ENCODE measurements at regions not wholly inside any gene's neighbourhood (a gene's known extent, or its start where the extent isn't known, plus 50 kb on each side); places are given as distances from the start of the nearest gene placed in this dataset.

DNA sequence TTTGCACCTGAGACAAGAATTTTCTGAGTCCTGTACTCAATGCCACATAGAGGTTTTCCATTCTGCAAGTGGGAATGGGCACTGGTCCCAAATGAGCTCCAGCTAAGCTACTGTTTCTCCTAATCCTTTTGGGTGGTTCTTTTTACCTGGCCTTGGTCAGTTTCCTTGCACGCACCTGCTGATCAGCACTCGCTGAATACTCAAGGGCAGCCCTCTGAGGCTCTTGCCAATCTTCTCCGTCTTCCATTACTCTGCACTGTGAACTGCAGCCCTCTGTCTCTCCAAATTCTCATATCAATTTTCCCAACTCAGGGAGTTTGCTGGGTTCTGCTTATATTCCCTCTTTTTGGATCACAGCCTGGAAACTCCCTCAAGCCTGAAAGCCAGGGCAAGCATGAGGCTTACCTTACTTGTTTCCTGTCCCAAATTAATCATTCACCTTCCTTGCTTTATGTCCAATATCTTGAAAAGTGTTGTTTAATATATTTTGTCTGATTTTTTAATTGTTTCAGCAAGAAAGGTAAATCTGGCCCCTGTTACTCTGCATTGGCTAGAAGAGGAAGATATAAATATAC, 138.0 kb upstream of the TBX18 start:
- H3K9me3 ChIP-seq (ENCODE audit: low read depth): no peaks in the 10 kb centered on the region
- in situ Hi-C loops (cut with MboI): no loop called here
- H3K9ac ChIP-seq: no peak overlapping the region
- H3K79me2 ChIP-seq (ENCODE audit: insufficient read depth): no peaks in the 10 kb centered on the region
- no peak for DNase-seq
- peaks cover 15% of the 10 kb centered on the region for H3F3A ChIP-seq (ENCODE audit: insufficient read depth)
- 95 to 96% methylated on average over 3 of the region's 3 CpGs for WGBS, 2 experiments (ENCODE audit: low coverage in 1 of 2, low lambda C conversion rate in 2 of 2, missing lambda C conversion rate in 2 of 2)
- H2AFZ ChIP-seq: no peak overlapping the region
- no peak overlapping the region for H3K4me3 ChIP-seq
- TF ChIP-seq EZH2 (IDR thresholded peaks at IDR 0.05; ENCODE audit: insufficient read depth, poor library complexity, severe bottlenecking) (no peak), EZH2phosphoT487 (IDR thresholded peaks at IDR 0.05; ENCODE audit: insufficient read depth, low read depth) (no peak)
- no peaks in the 10 kb centered on the region for H3K9me2 ChIP-seq (ENCODE audit: insufficient read depth)
- peaks cover 14% of the 10 kb centered on the region for H3K4me1 ChIP-seq (ENCODE audit: insufficient read depth)
- no peak overlapping the region for H3K4me2 ChIP-seq (ENCODE audit: unreplicated experiment)
- no peaks in the 10 kb centered on the region for H3K36me3 ChIP-seq (ENCODE audit: low read depth)
- no peak overlapping the region for H3K27ac ChIP-seq
- H3K27me3 ChIP-seq (replicated peaks; ENCODE audit: insufficient read depth): no peaks in the 10 kb centered on the region
- no peaks in the 10 kb centered on the region for H4K20me1 ChIP-seq (ENCODE audit: insufficient read depth)

GRCh38 chr6:84897988-84898594, 133.7 kb upstream of the TBX18 start:
- peak; percentile 82 for DNase-seq

GRCh38 chr6:84897011-84897410, 132.6 kb upstream of the TBX18 start:
- no peak overlapping the region for H3K4me2 ChIP-seq (ENCODE audit: unreplicated experiment)
- H3F3A ChIP-seq (ENCODE audit: insufficient read depth): peaks cover 32% of the 10 kb centered on the region
- no peaks in the 10 kb centered on the region for H3K36me3 ChIP-seq (ENCODE audit: low read depth)
- WGBS, 2 experiments (ENCODE audit: low coverage in 1 of 2, low lambda C conversion rate in 2 of 2, missing lambda C conversion rate in 2 of 2): 93 to 96% methylated on average over 1 of the region's 1 CpG
- TF ChIP-seq EZH2phosphoT487 (IDR thresholded peaks at IDR 0.05; ENCODE audit: insufficient read depth, low read depth) (no peak), EZH2 (IDR thresholded peaks at IDR 0.05; ENCODE audit: insufficient read depth, poor library complexity, severe bottlenecking) (no peak)
- no peaks in the 10 kb centered on the region for H4K20me1 ChIP-seq (ENCODE audit: insufficient read depth)
- H3K9me2 ChIP-seq (ENCODE audit: insufficient read depth): no peaks in the 10 kb centered on the region
- H3K9ac ChIP-seq: no peak overlapping the region
- H3K4me3 ChIP-seq: no peak overlapping the region
- H3K27me3 ChIP-seq (replicated peaks; ENCODE audit: insufficient read depth): no peaks in the 10 kb centered on the region
- no peaks in the 10 kb centered on the region for H3K79me2 ChIP-seq (ENCODE audit: insufficient read depth)
- in situ Hi-C loops (cut with MboI): no loop called here
- peaks cover 31% of the 10 kb centered on the region for H3K4me1 ChIP-seq (ENCODE audit: insufficient read depth)
- DNase-seq: no peak
- H2AFZ ChIP-seq: no peak overlapping the region
- H3K27ac ChIP-seq: no peak overlapping the region
- no peaks in the 10 kb centered on the region for H3K9me3 ChIP-seq (ENCODE audit: low read depth)

More at GRCh38 chr6:84897988-84898594, 133.7 kb upstream of the TBX18 start:
- H3K27me3 ChIP-seq (replicated peaks; ENCODE audit: insufficient read depth): no peaks in the 10 kb centered on the region
- WGBS, 2 experiments (ENCODE audit: low coverage in 1 of 2, low lambda C conversion rate in 2 of 2, missing lambda C conversion rate in 2 of 2): 2 to 5% methylated on average over 3 of the region's 3 CpGs
- H3K36me3 ChIP-seq (ENCODE audit: low read depth): no peaks in the 10 kb centered on the region
- H3K9me3 ChIP-seq (ENCODE audit: low read depth): no peaks in the 10 kb centered on the region
- H3K79me2 ChIP-seq (ENCODE audit: insufficient read depth): no peaks in the 10 kb centered on the region
- TF ChIP-seq EZH2phosphoT487 (IDR thresholded peaks at IDR 0.05; ENCODE audit: insufficient read depth, low read depth) (no peak), EZH2 (IDR thresholded peaks at IDR 0.05; ENCODE audit: insufficient read depth, poor library complexity, severe bottlenecking) (no peak)
- no peaks in the 10 kb centered on the region for H3K9me2 ChIP-seq (ENCODE audit: insufficient read depth)
- H4K20me1 ChIP-seq (ENCODE audit: insufficient read depth): no peaks in the 10 kb centered on the region
- no peak overlapping the region for H3K9ac ChIP-seq
- in situ Hi-C loops (cut with MboI): no loop called here
- peaks cover 20% of the 10 kb centered on the region for H3K4me1 ChIP-seq (ENCODE audit: insufficient read depth)
- H3F3A ChIP-seq (ENCODE audit: insufficient read depth): peaks cover 21% of the 10 kb centered on the region
- H2AFZ ChIP-seq: no peak overlapping the region
- 0 out of 2 replicates have a peak overlapping the region, but pooled peaks have one; percentile 10 for H3K27ac ChIP-seq
- H3K4me2 ChIP-seq (ENCODE audit: unreplicated experiment): peak overlapping the region; percentile 63
- 0 out of 2 replicates have a peak overlapping the region, but pooled peaks have one; percentile 14 for H3K4me3 ChIP-seq

- Histone ChIP-seq H2AFZ (peak overlapping the region; percentile 21; the same call in 1 of the 2 replicates), H3K4me1 (ENCODE audit: insufficient read depth) (peaks cover 22% of the 10 kb centered on the region), H3K9me3 (ENCODE audit: low read depth) (no peaks in the 10 kb centered on the region), H3K36me3 (ENCODE audit: low read depth) (no peaks in the 10 kb centered on the region), H3F3A (ENCODE audit: insufficient read depth) (peaks cover 22% of the 10 kb centered on the region), H3K4me2 (ENCODE audit: unreplicated experiment) (peak overlapping the region; percentile 35), H3K27me3 (replicated peaks; ENCODE audit: insufficient read depth) (no peaks in the 10 kb centered on the region), H3K27ac (peak overlapping the region; percentile 40), H3K9me2 (ENCODE audit: insufficient read depth) (no peaks in the 10 kb centered on the region), H3K4me3 (peak overlapping the region; percentile 5; the same call in 1 of the 2 replicates), H3K9ac (no peak overlapping the region), H3K79me2 (ENCODE audit: insufficient read depth) (no peaks in the 10 kb centered on the region), H4K20me1 (ENCODE audit: insufficient read depth) (no peaks in the 10 kb centered on the region)
- 9% methylated on average over 1 of the region's 1 CpG for WGBS, 2 experiments (ENCODE audit: low coverage in 1 of 2, low lambda C conversion rate in 2 of 2, missing lambda C conversion rate in 2 of 2)
- peak; percentile 73 for DNase-seq
- TF ChIP-seq EZH2phosphoT487 (IDR thresholded peaks at IDR 0.05; ENCODE audit: insufficient read depth, low read depth) (no peak), EZH2 (IDR thresholded peaks at IDR 0.05; ENCODE audit: insufficient read depth, poor library complexity, severe bottlenecking) (no peak)
- in situ Hi-C loops (cut with MboI): no loop called here
Observed at GRCh38 chr6:84892671-84893070, 128.3 kb upstream of the TBX18 start.
